GM20431 (cell line): ENCODE measurements at regions not wholly inside any gene's neighbourhood (a gene's known extent, or its start where the extent isn't known, plus 50 kb on each side); places are given as distances from the start of the nearest gene placed in this dataset.
"Not testable (repeated sequence)": the region's sequence is repeated elsewhere in the genome, so short reads cannot be mapped to it uniquely, and the experiment has no call there.

Experiments used
- in situ Hi-C: fragments of 300-500 bp; cut with MseI, MboI; formaldehyde crosslinking; loops from one replicate; pipeline ENCODE4 v1.15.0; 2020; ENCODE audit warnings: low sequenced_read_pairs; ENCODE audit not compliant: unreplicated experiment

- in situ Hi-C loops: loop anchor here (25.0 kb wide), 1 partner anchor 434 kb away; no protein-coding TSS in a partner anchor
Observed at GRCh38 chr4:166153548-166153947, 280.5 kb downstream of the TLL1 start.

- in situ Hi-C loops: loop anchor here (25.0 kb wide), 1 partner anchor 425 kb away; no protein-coding TSS in a partner anchor
Observed at GRCh38 chr4:166162327-166162726, 289.3 kb downstream of the TLL1 start.

- in situ Hi-C loops: loop anchor here (25.0 kb wide), 1 partner anchor 421 kb away; no protein-coding TSS in a partner anchor
Observed at GRCh38 chr4:166165829-166166420, 292.9 kb downstream of the TLL1 start.

GRCh38 chr4:166169111-166169510 is 296.1 kb downstream of the TLL1 start:
- in situ Hi-C loops: loop anchor here (25.0 kb wide), 1 partner anchor 418 kb away; no protein-coding TSS in a partner anchor

- in situ Hi-C loops: loop anchor here (25.0 kb wide), 1 partner anchor 415 kb away; no protein-coding TSS in a partner anchor
Observed at GRCh38 chr4:166172619-166173018, 299.6 kb downstream of the TLL1 start.

GRCh38 chr4:166174717-166175490 is 301.9 kb downstream of the TLL1 start:
- in situ Hi-C loops: loop anchor here (25.0 kb wide), 1 partner anchor 412 kb away; no protein-coding TSS in a partner anchor

- in situ Hi-C loops: no loop called here
Observed at GRCh38 chr4:166182145-166182544, 309.1 kb downstream of the TLL1 start.

- in situ Hi-C loops: no loop called here
Observed at GRCh38 chr4:166195101-166195500, 322.1 kb downstream of the TLL1 start.

- in situ Hi-C loops: no loop called here
Observed at GRCh38 chr4:166197166-166197565, 324.1 kb downstream of the TLL1 start.

GRCh38 chr4:166198041-166198440 is 325.0 kb downstream of the TLL1 start:
- in situ Hi-C loops: no loop called here

- in situ Hi-C loops: no loop called here
Observed at GRCh38 chr4:166198516-166199310, 325.7 kb downstream of the TLL1 start.

GRCh38 chr4:166202991-166203390 is 330.0 kb downstream of the TLL1 start:
- in situ Hi-C loops: no loop called here

- in situ Hi-C loops: not testable (repeated sequence)
Observed at GRCh38 chr4:166212326-166212725, 339.3 kb downstream of the TLL1 start.

- in situ Hi-C loops: no loop called here
Observed at GRCh38 chr4:166222271-166222670, 349.2 kb downstream of the TLL1 start.

GRCh38 chr4:166228112-166228511 is 355.1 kb downstream of the TLL1 start:
- in situ Hi-C loops: no loop called here

- in situ Hi-C loops: no loop called here
Observed at GRCh38 chr4:166229799-166230198, 356.8 kb downstream of the TLL1 start.

GRCh38 chr4:166230841-166231240 is 357.8 kb downstream of the TLL1 start:
- in situ Hi-C loops: no loop called here

- in situ Hi-C loops: no loop called here
Observed at GRCh38 chr4:166239354-166239753, 366.3 kb downstream of the TLL1 start.

GRCh38 chr4:166252487-166253402 is 379.7 kb downstream of the TLL1 start:
- in situ Hi-C loops: no loop called here
